CD4-positive, CD25-positive, alpha-beta regulatory T cell (primary cell): ENCODE measurements at regions not wholly inside any gene's neighbourhood (a gene's known extent, or its start where the extent isn't known, plus 50 kb on each side); places are given as distances from the start of the nearest gene placed in this dataset.
A peak's percentile ranks its signal among the peaks of the same experiment; 100 is the strongest.

Experiments
- ATAC-seq, 2 donors: fragments of 150-1000 bp; cut with Tn5 transposase; one replicate each; pipeline ENCODE4 v1.10.0; 2021; ENCODE audit warnings: low read depth in 2 of 2, moderate number of reproducible peaks in 2 of 2, moderate library complexity in 1 of 2
- DNase-seq, 3 donors: peaks; one replicate each; pipeline versions ENCODE4 v3.0.0 to v3.0.0-alpha.2; 2012 to 2022; ENCODE audit warnings: mixed read lengths in 1 of 3
- H3K27ac ChIP-seq: one replicate; pipeline ENCODE4 v1.7.0; 2013; ENCODE audit warnings: mild to moderate bottlenecking, low read length; ENCODE audit not compliant: insufficient read depth, poor library complexity, severe bottlenecking
- H3K27me3 ChIP-seq: one replicate; pipeline ENCODE4 v1.7.0; 2013; ENCODE audit warnings: low read length; ENCODE audit not compliant: control insufficient read depth, insufficient read depth
- H3K36me3 ChIP-seq: one replicate; pipeline ENCODE4 v1.7.0; 2013; ENCODE audit warnings: mild to moderate bottlenecking, low read length, moderate library complexity; ENCODE audit not compliant: control insufficient read depth, insufficient read depth
- H3K4me1 ChIP-seq: 2 replicates; pipeline ENCODE4 v1.7.0; 2013; ENCODE audit warnings: mild to moderate bottlenecking, low read length; ENCODE audit not compliant: insufficient read depth, control insufficient read depth, poor library complexity, severe bottlenecking
- H3K4me3 ChIP-seq: one replicate; pipeline ENCODE4 v1.7.0; 2013; ENCODE audit warnings: low read depth, mild to moderate bottlenecking, low read length, moderate library complexity
- H3K9me3 ChIP-seq, 2 experiments: 1 replicate in 1 of 2; 2 replicates in 1 of 2; pipeline ENCODE4 v1.7.0; 2013; ENCODE audit warnings: low read length in 2 of 2, mild to moderate bottlenecking in 1 of 2, moderate library complexity in 1 of 2; ENCODE audit not compliant: control insufficient read depth in 2 of 2
- H3K27ac Mint-ChIP-seq, 3 donors: one replicate each; pipeline ENCODE4 v1.8.0; 2020 to 2022; ENCODE audit warnings: mild to moderate bottlenecking in 3 of 3, mixed read lengths in 3 of 3, moderate library complexity in 2 of 3
- H3K27me3 Mint-ChIP-seq: one replicate; pipeline ENCODE4 v1.8.0; 2022; ENCODE audit warnings: mild to moderate bottlenecking, mixed read lengths
- H3K36me3 Mint-ChIP-seq: one replicate; pipeline ENCODE4 v1.8.0; 2020; ENCODE audit warnings: mixed read lengths
- H3K4me1 Mint-ChIP-seq, 4 donors: one replicate each; pipeline ENCODE4 v1.8.0; 2020 to 2022; ENCODE audit warnings: mixed read lengths in 4 of 4, mild to moderate bottlenecking in 1 of 4
- H3K4me3 Mint-ChIP-seq, 4 donors: one replicate each; pipeline ENCODE4 v1.8.0; 2020 to 2022; ENCODE audit warnings: mild to moderate bottlenecking in 4 of 4, mixed read lengths in 4 of 4, moderate library complexity in 3 of 4
- H3K9me3 Mint-ChIP-seq, 7 donors: one replicate each; pipeline ENCODE4 v1.8.0; 2020 to 2022; ENCODE audit warnings: mixed read lengths in 7 of 7, mild to moderate bottlenecking in 3 of 7, moderate library complexity in 2 of 7

- H3K27ac ChIP-seq: no peak overlapping the region
- no peaks in the 10 kb centered on the region for H3K36me3 ChIP-seq
- peaks cover 10% of the 10 kb centered on the region for H3K27me3 ChIP-seq
- Mint-ChIP-seq H3K27ac (no peak overlapping the region), H3K9me3 (no peaks in the 10 kb centered on the region), H3K27me3 (peaks cover 42% of the 10 kb centered on the region), H3K36me3 (no peaks in the 10 kb centered on the region), H3K4me3 (no peak overlapping the region), H3K4me1 (peaks cover 0 to 17% (median 8%) of the 10 kb centered on the region in 4 donors)
- DNase-seq (no peak), ATAC-seq (no peak)
- no peaks in the 10 kb centered on the region for H3K9me3 ChIP-seq
- H3K4me1 ChIP-seq: peaks cover 15% of the 10 kb centered on the region
- H3K4me3 ChIP-seq: no peak overlapping the region
These were observed 76.8 kb upstream of the GATA2 start for GRCh38 chr3:128569756-128570155.

- no peaks in the 10 kb centered on the region for H3K36me3 ChIP-seq
- Mint-ChIP-seq H3K27ac (no peak overlapping the region), H3K36me3 (no peaks in the 10 kb centered on the region), H3K27me3 (peaks cover 35% of the 10 kb centered on the region), H3K4me1 (peaks cover 0 to 17% (median 8%) of the 10 kb centered on the region in 4 donors), H3K4me3 (no peak overlapping the region), H3K9me3 (no peaks in the 10 kb centered on the region)
- peaks cover 10% of the 10 kb centered on the region for H3K27me3 ChIP-seq
- no peaks in the 10 kb centered on the region for H3K9me3 ChIP-seq
- DNase-seq: no peak
- H3K4me3 ChIP-seq: no peak overlapping the region
- peaks cover 14% of the 10 kb centered on the region for H3K4me1 ChIP-seq
- no peak overlapping the region for H3K27ac ChIP-seq
- ATAC-seq: no peak
These were observed 75.8 kb upstream of the GATA2 start for GRCh38 chr3:128568602-128569490.

GRCh38 chr3:128567705-128568356, 74.8 kb upstream of the GATA2 start:
- Histone ChIP-seq H3K4me1 (peaks cover 5% of the 10 kb centered on the region), H3K27me3 (peaks cover 10% of the 10 kb centered on the region), H3K36me3 (no peaks in the 10 kb centered on the region), H3K27ac (no peak overlapping the region), H3K4me3 (no peak overlapping the region), H3K9me3 (no peaks in the 10 kb centered on the region)
- peaks cover 0 to 7% (median 3%) of the 10 kb centered on the region in 4 donors for H3K4me1 Mint-ChIP-seq
- no peak overlapping the region for H3K27ac Mint-ChIP-seq
- H3K36me3 Mint-ChIP-seq: no peaks in the 10 kb centered on the region
- H3K27me3 Mint-ChIP-seq: peaks cover 30% of the 10 kb centered on the region
- DNase-seq (no peak), ATAC-seq (no peak)
- peaks cover 0 to 2% (median 0%) of the 10 kb centered on the region in 7 donors for H3K9me3 Mint-ChIP-seq
- H3K4me3 Mint-ChIP-seq: no peak overlapping the region

GRCh38 chr3:128567141-128567540, 74.1 kb upstream of the GATA2 start:
- Histone ChIP-seq H3K4me1 (no peaks in the 10 kb centered on the region), H3K9me3 (no peaks in the 10 kb centered on the region), H3K36me3 (no peaks in the 10 kb centered on the region), H3K27me3 (peaks cover 10% of the 10 kb centered on the region), H3K27ac (no peak overlapping the region), H3K4me3 (no peak overlapping the region)
- DNase-seq (no peak), ATAC-seq (no peak)
- no peaks in the 10 kb centered on the region for H3K36me3 Mint-ChIP-seq
- peak overlapping the region in 1 of 3 donors; percentile 32 for H3K27ac Mint-ChIP-seq
- H3K4me3 Mint-ChIP-seq: no peak overlapping the region
- H3K4me1 Mint-ChIP-seq: peaks cover 0 to under 1% (median 0%) of the 10 kb centered on the region in 4 donors
- H3K9me3 Mint-ChIP-seq: peaks cover 0 to 2% (median 0%) of the 10 kb centered on the region in 7 donors
- peaks cover 29% of the 10 kb centered on the region for H3K27me3 Mint-ChIP-seq

GRCh38 chr3:128563439-128563838, 70.4 kb upstream of the GATA2 start:
- Mint-ChIP-seq H3K9me3 (peaks cover 0 to 2% (median 0%) of the 10 kb centered on the region in 7 donors), H3K4me3 (no peak overlapping the region), H3K4me1 (peaks cover 0 to 6% (median 0%) of the 10 kb centered on the region in 4 donors), H3K27me3 (peaks cover 36% of the 10 kb centered on the region), H3K27ac (no peak overlapping the region), H3K36me3 (no peaks in the 10 kb centered on the region)
- Histone ChIP-seq H3K27ac (no peak overlapping the region), H3K4me3 (no peak overlapping the region), H3K9me3 (no peaks in the 10 kb centered on the region), H3K27me3 (peaks cover 2% of the 10 kb centered on the region), H3K4me1 (no peaks in the 10 kb centered on the region), H3K36me3 (no peaks in the 10 kb centered on the region)
- ATAC-seq (no peak), DNase-seq (no peak)

- ATAC-seq (no peak), DNase-seq (no peak)
- H3K9me3 Mint-ChIP-seq: peaks cover 0 to 4% (median 0%) of the 10 kb centered on the region in 7 donors
- Histone ChIP-seq H3K27me3 (peaks cover 1% of the 10 kb centered on the region), H3K9me3 (no peaks in the 10 kb centered on the region), H3K36me3 (no peaks in the 10 kb centered on the region), H3K27ac (no peak overlapping the region), H3K4me1 (no peaks in the 10 kb centered on the region), H3K4me3 (no peak overlapping the region)
- H3K4me1 Mint-ChIP-seq: peaks cover 0 to 6% (median 0%) of the 10 kb centered on the region in 4 donors
- peaks cover 46% of the 10 kb centered on the region for H3K27me3 Mint-ChIP-seq
- H3K36me3 Mint-ChIP-seq: peaks cover 3% of the 10 kb centered on the region
- no peak overlapping the region for H3K4me3 Mint-ChIP-seq
- H3K27ac Mint-ChIP-seq: no peak overlapping the region
These were observed 68.5 kb upstream of the GATA2 start for GRCh38 chr3:128561504-128561903.

- Mint-ChIP-seq H3K27me3 (peaks cover 51% of the 10 kb centered on the region), H3K4me3 (no peak overlapping the region), H3K36me3 (peaks cover 4% of the 10 kb centered on the region)
These were observed 67.8 kb upstream of the GATA2 start for GRCh38 chr3:128560768-128561167.

More at GRCh38 chr3:128560768-128561167, 67.8 kb upstream of the GATA2 start:
- DNase-seq (no peak), ATAC-seq (no peak)
- H3K27me3 ChIP-seq: peaks cover 3% of the 10 kb centered on the region
- Mint-ChIP-seq H3K4me1 (peaks cover 0 to 6% (median 0%) of the 10 kb centered on the region in 4 donors), H3K9me3 (peaks cover 0 to 6% (median 0%) of the 10 kb centered on the region in 7 donors), H3K27ac (no peak overlapping the region)
- no peaks in the 10 kb centered on the region for H3K4me1 ChIP-seq
- H3K9me3 ChIP-seq: no peaks in the 10 kb centered on the region
- H3K27ac ChIP-seq: no peak overlapping the region
- no peak overlapping the region for H3K4me3 ChIP-seq
- no peaks in the 10 kb centered on the region for H3K36me3 ChIP-seq
